ENCODE measurements at regions not wholly inside any gene's neighbourhood (a gene's known extent, or its start where the extent isn't known, plus 50 kb on each side); places are given as distances from the start of the nearest gene placed in this dataset.

DNA sequence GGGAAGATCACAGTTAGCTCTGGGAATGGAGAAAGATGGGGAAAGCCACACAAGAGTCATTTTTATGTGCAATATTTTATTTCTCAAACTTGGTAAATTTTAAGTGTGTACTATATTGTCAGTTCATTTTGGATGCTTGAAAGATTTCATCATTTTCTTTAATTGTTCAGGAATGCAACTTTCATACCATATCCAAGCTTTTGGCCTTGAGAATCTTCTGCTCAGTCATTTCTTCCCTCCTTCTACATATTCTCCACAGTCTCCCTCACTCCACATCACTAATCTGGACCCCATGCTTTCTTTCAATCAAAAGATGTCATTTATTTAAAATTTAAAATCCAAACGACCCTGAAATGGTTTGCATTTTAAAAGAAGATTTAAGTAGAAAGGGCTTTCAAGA is 135.4 kb downstream of the FAM114A2 start:
- TF ChIP-seq, protein P1, sequence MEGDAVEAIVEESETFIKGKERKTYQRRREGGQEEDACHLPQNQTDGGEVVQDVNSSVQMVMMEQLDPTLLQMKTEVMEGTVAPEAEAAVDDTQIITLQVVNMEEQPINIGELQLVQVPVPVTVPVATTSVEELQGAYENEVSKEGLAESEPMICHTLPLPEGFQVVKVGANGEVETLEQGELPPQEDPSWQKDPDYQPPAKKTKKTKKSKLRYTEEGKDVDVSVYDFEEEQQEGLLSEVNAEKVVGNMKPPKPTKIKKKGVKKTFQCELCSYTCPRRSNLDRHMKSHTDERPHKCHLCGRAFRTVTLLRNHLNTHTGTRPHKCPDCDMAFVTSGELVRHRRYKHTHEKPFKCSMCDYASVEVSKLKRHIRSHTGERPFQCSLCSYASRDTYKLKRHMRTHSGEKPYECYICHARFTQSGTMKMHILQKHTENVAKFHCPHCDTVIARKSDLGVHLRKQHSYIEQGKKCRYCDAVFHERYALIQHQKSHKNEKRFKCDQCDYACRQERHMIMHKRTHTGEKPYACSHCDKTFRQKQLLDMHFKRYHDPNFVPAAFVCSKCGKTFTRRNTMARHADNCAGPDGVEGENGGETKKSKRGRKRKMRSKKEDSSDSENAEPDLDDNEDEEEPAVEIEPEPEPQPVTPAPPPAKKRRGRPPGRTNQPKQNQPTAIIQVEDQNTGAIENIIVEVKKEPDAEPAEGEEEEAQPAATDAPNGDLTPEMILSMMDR (IDR thresholded peaks at IDR 0.05), result no peak
- TF ChIP-seq POLR2A (IDR thresholded peaks at IDR 0.05; ENCODE audit: low read depth) (no peak), EP300 (IDR thresholded peaks at IDR 0.05) (no peak), POLR2AphosphoS5 (IDR thresholded peaks at IDR 0.05) (no peak)
